ENCODE measurements at regions not wholly inside any gene's neighbourhood (a gene's known extent, or its start where the extent isn't known, plus 50 kb on each side); places are given as distances from the start of the nearest gene placed in this dataset.

- TF ChIP-seq CTCF (IDR thresholded peaks at IDR 0.05; ENCODE audit: poor library complexity) (no peak), EZH2phosphoT487 (IDR thresholded peaks at IDR 0.05; ENCODE audit: low read depth, severe bottlenecking, unreplicated experiment) (no peak)
Observed at GRCh38 chr2:195027947-195028346, 629.1 kb upstream of the SLC39A10 start.

All from hepatocyte (in vitro differentiated cells).